ENCODE measurements at regions not wholly inside any gene's neighbourhood (a gene's known extent, or its start where the extent isn't known, plus 50 kb on each side); places are given as distances from the start of the nearest gene placed in this dataset.

DNA sequence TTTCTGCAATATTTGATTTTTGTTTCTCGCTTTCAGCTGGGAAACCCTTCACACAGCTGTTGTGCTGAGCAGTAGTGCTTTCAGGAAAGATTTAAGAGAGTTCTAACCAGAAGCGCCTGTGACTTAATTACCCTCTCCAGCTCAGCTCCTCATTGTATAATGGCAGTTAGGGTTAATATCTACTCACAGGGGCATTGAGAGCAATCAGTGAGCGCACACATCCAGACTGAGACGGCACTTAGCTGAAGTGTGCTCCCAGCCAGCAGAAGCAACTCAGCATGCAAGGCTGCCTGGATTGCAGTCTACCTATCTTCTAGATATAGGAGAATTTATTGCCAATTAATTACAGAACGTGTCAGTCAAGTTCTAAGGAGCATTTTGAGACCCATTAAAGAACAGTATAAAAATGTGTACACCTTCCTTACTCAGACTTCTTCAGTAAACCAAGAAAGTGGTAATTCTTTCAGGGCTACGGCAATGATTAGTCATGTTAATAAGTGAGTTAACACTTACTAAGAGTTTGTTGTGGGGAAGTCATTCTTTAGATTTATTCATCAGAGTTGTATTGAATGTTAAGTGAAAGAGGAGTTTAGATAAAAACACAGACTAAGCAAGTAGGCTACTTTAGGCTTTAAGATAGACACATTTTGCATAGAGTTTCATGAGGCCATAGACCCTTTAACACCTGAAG is 111.7 kb upstream of the PCAT7 start:
- TF ChIP-seq REST (IDR thresholded peaks at IDR 0.05; ENCODE audit: insufficient read depth in 1 of 2, low read depth in 2 of 2, low read length in 1 of 2) (no peak), POLR2AphosphoS5 (IDR thresholded peaks at IDR 0.05; ENCODE audit: low read depth, low read length) (no peak), TCF7L2 (IDR thresholded peaks at IDR 0.05; ENCODE audit: low read depth, low read length) (no peak), CTCF (IDR thresholded peaks at IDR 0.05) (no peak)
